HEK293T (cell line): ENCODE measurements at regions not wholly inside any gene's neighbourhood (a gene's known extent, or its start where the extent isn't known, plus 50 kb on each side); places are given as distances from the start of the nearest gene placed in this dataset.

Source experiments
- CTCF ChIA-PET: fragments of 350-600 bp; formaldehyde crosslinking; extraction: SDS; loops from one replicate; lab custom pipeline; 2021; ENCODE audit warnings: antibody characterized with exemption, inconsistent platforms; lab: Yijun Ruan, JAX
- POLR2A ChIA-PET: fragments of 350-600 bp; formaldehyde crosslinking; extraction: SDS; loops from one replicate; lab custom pipeline; 2020; ENCODE audit warnings: antibody characterized with exemption, inconsistent platforms; lab: Yijun Ruan, JAX
- DNase-seq: peaks from one replicate; pipeline ENCODE4 v3.0.0; 2012; ENCODE audit warnings: mixed read lengths; ENCODE audit errors: extremely low spot score
- ARNT ChIP-seq: fragments of 450-650 bp; IDR thresholded peaks from 2 replicates; pipeline ENCODE4 v1.6.1; 2017; ENCODE audit warnings: mild to moderate bottlenecking
- BHLHE40 ChIP-seq: fragments of 450-650 bp; IDR thresholded peaks from 2 replicates; pipeline ENCODE4 v1.6.1; 2016; ENCODE audit warnings: mild to moderate bottlenecking, moderate library complexity, borderline replicate concordance
- CTBP1 ChIP-seq: fragments of 450-650 bp; IDR thresholded peaks from 2 replicates; pipeline ENCODE4 v1.6.1; 2016; ENCODE audit warnings: borderline replicate concordance
- ELF4 ChIP-seq: fragments of 450-650 bp; IDR thresholded peaks from 2 replicates; pipeline ENCODE4 v1.6.1; 2017; ENCODE audit warnings: antibody characterized with exemption
- FOXA1 ChIP-seq: fragments of 450-650 bp; IDR thresholded peaks from 2 replicates; pipeline ENCODE4 v1.6.1; 2016; ENCODE audit warnings: mild to moderate bottlenecking
- FOXK2 ChIP-seq: fragments of 450-650 bp; IDR thresholded peaks from 2 replicates; pipeline ENCODE4 v1.6.1; 2016; ENCODE audit warnings: mild to moderate bottlenecking
- FOXM1 ChIP-seq: fragments of 450-650 bp; IDR thresholded peaks from 2 replicates; pipeline ENCODE4 v1.6.1; 2017; ENCODE audit warnings: mild to moderate bottlenecking, borderline replicate concordance
- HDGF ChIP-seq: fragments of 450-650 bp; IDR thresholded peaks from 2 replicates; pipeline ENCODE4 v1.6.1; 2017; ENCODE audit warnings: antibody characterized with exemption, borderline replicate concordance
- L3MBTL2 ChIP-seq: fragments of 450-650 bp; conservative IDR thresholded peaks from 2 replicates; pipeline ENCODE4 v1.6.1; 2016; ENCODE audit warnings: mild to moderate bottlenecking
- LEF1 ChIP-seq: fragments of 450-650 bp; IDR thresholded peaks from 2 replicates; pipeline ENCODE4 v1.6.1; 2017; ENCODE audit warnings: mild to moderate bottlenecking, borderline replicate concordance
- NFRKB ChIP-seq: fragments of 450-650 bp; IDR thresholded peaks from 2 replicates; pipeline ENCODE4 v1.6.1; 2016; ENCODE audit warnings: mild to moderate bottlenecking, moderate library complexity
- SP1 ChIP-seq: fragments of 450-650 bp; IDR thresholded peaks from 2 replicates; pipeline ENCODE4 v1.6.1; 2017
- SUZ12 ChIP-seq: fragments of 450-650 bp; IDR thresholded peaks from 2 replicates; pipeline ENCODE4 v1.6.1; 2016; ENCODE audit warnings: mild to moderate bottlenecking
- TARDBP ChIP-seq: fragments of 450-650 bp; IDR thresholded peaks from 2 replicates; pipeline ENCODE4 v1.6.1; 2016
- ZNF384 ChIP-seq: fragments of 450-650 bp; IDR thresholded peaks from 2 replicates; pipeline ENCODE4 v1.6.1; 2016
- TF ChIP-seq, protein P1 (sequence below): fragments of 450-650 bp; IDR thresholded peaks from 2 replicates; pipeline ENCODE4 v1.6.1; 2016

DNA sequence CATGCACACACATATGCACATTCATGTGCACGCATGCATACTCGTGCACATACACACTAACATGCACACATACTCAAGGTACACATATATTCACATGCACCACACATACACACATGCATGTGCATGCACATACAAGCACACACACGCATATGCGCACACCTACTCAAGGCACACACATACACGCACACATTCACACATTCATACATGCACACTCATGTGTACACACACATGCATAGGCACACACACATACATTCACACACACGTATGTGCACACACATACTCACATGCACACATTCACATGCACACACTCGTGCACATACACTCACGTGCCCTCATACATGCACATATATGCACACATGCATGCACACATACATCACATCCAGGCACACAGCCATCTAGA, 489.0 kb downstream of the MN1 start:
- TF ChIP-seq BHLHE40 (no peak), FOXM1 (no peak), ELF4 (no peak), ZNF384 (no peak), TARDBP (no peak), SP1 (no peak), FOXA1 (no peak), HDGF (no peak), NFRKB (no peak), CTBP1 (no peak), L3MBTL2 (no peak), LEF1 (no peak), SUZ12 (no peak), ARNT (no peak), FOXK2 (no peak)
- TF ChIP-seq, protein P1, sequence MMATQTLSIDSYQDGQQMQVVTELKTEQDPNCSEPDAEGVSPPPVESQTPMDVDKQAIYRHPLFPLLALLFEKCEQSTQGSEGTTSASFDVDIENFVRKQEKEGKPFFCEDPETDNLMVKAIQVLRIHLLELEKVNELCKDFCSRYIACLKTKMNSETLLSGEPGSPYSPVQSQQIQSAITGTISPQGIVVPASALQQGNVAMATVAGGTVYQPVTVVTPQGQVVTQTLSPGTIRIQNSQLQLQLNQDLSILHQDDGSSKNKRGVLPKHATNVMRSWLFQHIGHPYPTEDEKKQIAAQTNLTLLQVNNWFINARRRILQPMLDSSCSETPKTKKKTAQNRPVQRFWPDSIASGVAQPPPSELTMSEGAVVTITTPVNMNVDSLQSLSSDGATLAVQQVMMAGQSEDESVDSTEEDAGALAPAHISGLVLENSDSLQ: no peak
- POLR2A ChIA-PET: no interaction called here
- DNase-seq: no peak
- CTCF ChIA-PET: no interaction called here

DNA sequence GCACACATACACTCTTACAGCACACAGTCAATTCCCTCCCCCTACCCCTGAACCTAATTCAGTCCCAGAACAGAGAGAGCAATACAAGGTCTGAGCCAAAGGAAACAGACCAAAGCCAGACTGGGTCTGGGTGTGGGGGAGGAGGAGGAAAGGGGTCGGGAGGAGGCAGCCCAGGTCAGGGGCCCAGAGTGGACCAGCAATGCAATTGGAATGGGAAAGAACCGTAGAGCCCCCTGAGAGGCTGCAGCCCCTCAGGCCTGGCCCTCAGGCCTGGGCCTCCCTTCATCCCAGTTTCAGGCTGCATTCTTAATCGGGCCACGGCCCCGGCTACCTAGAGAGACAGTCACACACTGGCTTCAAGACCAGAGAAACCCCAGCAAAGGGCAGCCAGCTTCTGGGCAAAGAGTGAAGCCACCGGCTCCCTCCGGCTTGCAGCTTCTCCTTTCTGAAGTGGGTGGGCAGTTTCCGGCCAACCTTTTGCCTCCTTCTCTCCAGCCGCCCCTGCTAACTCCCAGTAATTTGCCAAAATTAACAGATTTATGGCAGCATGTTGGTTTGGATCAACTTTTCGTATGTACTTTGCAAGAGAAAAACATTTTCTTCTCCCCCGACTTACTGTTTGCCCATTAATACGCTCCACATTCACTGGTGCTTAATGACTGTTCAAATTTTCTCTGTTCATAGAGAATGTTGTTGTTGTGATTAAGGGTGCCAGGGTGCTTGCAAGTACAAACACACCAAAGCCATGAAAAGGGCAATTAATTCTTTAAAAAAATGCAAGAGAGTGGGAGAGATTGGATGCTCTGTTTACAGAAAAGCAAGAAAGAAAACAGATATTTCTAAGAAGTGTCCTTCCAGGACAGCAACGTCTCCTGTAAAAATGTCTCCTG, 488.3 kb downstream of the MN1 start:
- no peak for DNase-seq
- ChIA-PET CTCF (interaction anchor here (0.6 kb wide), 1 partner anchor 193 kb away, joined by 3 read pairs; no protein-coding TSS in a partner anchor), POLR2A (no interaction called here)
- TF ChIP-seq ELF4 (no peak), ZNF384 (no peak), SUZ12 (no peak), NFRKB (no peak), L3MBTL2 (no peak), TARDBP (no peak), CTBP1 (no peak), LEF1 (no peak), FOXK2 (no peak), FOXM1 (no peak), SP1 (no peak), FOXA1 (no peak), ARNT (no peak), HDGF (no peak), BHLHE40 (no peak)
- TF ChIP-seq, protein P1: no peak

DNA sequence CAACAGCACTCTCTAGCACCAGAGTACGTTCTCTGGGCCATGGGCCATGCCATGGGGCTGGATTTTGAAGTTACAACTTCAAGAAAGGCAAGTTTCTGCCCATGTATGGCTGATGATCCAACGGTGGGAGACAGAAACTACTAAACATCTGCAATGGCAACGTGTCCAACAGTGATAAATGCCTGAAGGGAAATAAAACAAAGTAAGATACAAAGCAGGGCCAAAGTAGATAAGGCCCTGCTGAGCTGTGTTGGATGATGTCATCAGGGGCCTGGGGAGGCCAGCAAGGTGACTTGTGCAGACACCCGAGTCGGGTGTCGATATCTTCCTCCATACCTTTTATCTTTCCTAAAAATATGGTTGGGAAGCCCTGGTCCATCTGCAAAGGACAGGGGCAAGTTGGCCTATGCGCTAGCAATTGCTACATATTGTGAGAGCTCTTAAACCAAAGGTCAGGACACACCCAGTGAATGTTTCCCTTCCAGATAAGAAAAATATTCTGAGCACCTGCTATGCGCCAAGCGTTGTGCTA, 487.2 kb downstream of the MN1 start:
- TF ChIP-seq TARDBP: no peak
- no peak for TF ChIP-seq NFRKB
- no peak for TF ChIP-seq ZNF384
- TF ChIP-seq ELF4: no peak
- TF ChIP-seq SP1: no peak
- TF ChIP-seq SUZ12: no peak
- TF ChIP-seq L3MBTL2: no peak
- no peak for TF ChIP-seq ARNT
- no peak for TF ChIP-seq FOXM1
- TF ChIP-seq, protein P1: no peak
- TF ChIP-seq FOXK2: no peak
- TF ChIP-seq CTBP1: no peak
- TF ChIP-seq FOXA1: no peak
- no peak for TF ChIP-seq BHLHE40
- no peak for DNase-seq
- POLR2A ChIA-PET: no interaction called here
- CTCF ChIA-PET: no interaction called here

DNA sequence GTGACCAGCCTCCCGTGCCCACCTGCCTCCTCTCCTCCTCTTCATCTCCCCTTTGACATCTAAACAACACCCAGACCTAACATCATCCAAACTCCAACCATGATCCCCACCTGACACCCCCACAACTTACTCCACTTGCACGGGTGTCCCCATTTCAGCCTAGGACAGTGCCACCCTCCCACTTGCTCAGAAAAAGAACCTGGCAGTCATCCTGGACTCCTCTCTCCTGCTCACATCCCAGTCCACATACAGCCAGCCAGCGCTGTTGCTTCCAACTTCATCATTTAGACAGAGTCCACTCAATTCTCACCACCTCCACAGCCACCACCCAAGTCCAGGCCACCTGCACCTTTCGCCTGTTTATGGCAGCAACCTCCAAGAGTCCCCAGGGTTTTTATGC, 485.7 kb downstream of the MN1 start:
- ChIA-PET POLR2A (no interaction called here), CTCF (no interaction called here)
- no peak for DNase-seq
- TF ChIP-seq ELF4 (no peak), BHLHE40 (no peak), CTBP1 (no peak), FOXA1 (no peak), TARDBP (no peak), ZNF384 (no peak), NFRKB (no peak), FOXK2 (no peak), SP1 (no peak), L3MBTL2 (no peak), ARNT (no peak)
- TF ChIP-seq, protein P1: no peak

DNA sequence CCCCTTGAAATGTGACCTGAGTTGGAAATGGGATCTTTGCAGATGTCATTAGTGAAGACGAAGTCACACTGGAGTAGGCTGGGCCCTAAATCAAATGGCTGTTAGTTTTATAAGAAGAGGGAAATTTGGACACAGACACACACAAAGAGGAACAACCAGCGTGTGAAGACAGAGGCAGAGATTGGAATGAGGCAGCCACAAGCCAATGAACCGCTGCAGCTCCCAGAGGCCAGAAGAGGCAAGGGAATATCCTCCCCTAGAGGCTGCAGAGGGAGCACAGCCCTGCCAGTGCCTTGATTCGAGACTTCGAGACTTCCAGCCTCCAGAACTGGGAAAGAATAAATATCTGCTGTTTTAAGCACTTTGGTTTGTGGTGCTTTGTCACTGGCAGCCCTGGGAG, 484.5 kb downstream of the MN1 start:
- DNase-seq: no peak
- CTCF ChIA-PET: interaction anchor here (1.1 kb wide), 1 partner anchor 10 kb away, joined by 4 read pairs; no protein-coding TSS in a partner anchor
- POLR2A ChIA-PET: no interaction called here
- TF ChIP-seq SUZ12: no peak
